PC-3 (cell line): ENCODE measurements at regions not wholly inside any gene's neighbourhood (a gene's known extent, or its start where the extent isn't known, plus 50 kb on each side); places are given as distances from the start of the nearest gene placed in this dataset.

Source experiments
- CTCF ChIP-seq: fragments of 300-600 bp; sonication (generic); conservative IDR thresholded peaks from 2 replicates; pipeline ENCODE4 v1.5.1; 2017; ENCODE audit warnings: antibody characterized with exemption, low read depth, mild to moderate bottlenecking, low read length
- EZH2 ChIP-seq: fragments of 300-600 bp; sonication (generic); IDR thresholded peaks from one replicate; pipeline ENCODE4 v1.6.1; 2017; ENCODE audit warnings: antibody characterized with exemption, mild to moderate bottlenecking, low read length; ENCODE audit not compliant: unreplicated experiment

GRCh38 chr1:208934933-208935332 lies 648.6 kb upstream of the CAMK1G start:
- TF ChIP-seq CTCF (no peak), EZH2 (no peak)
